SU-DHL-6 (cell line): ENCODE measurements at regions not wholly inside any gene's neighbourhood (a gene's known extent, or its start where the extent isn't known, plus 50 kb on each side); places are given as distances from the start of the nearest gene placed in this dataset.

Source experiments
- EZH2phosphoT487 ChIP-seq: fragments of 200-600 bp; sonication (generic), shearing (Covaris generic); conservative IDR thresholded peaks from 2 replicates; pipeline ENCODE4 v1.6.1; 2018; ENCODE audit warnings: mild to moderate bottlenecking, antibody characterized with exemption, low read length, moderate library complexity, mixed read lengths
- TF ChIP-seq, protein P1 (sequence below): fragments of 200-600 bp; sonication (generic); IDR thresholded peaks from one replicate; pipeline ENCODE4 v1.5.1; 2017; ENCODE audit warnings: antibody characterized with exemption, mild to moderate bottlenecking, low read length, moderate library complexity; ENCODE audit not compliant: insufficient read depth, poor library complexity, severe bottlenecking

GRCh38 chr12:74018849-74019248 is 518.8 kb upstream of the ATXN7L3B start:
- TF ChIP-seq, protein P1, sequence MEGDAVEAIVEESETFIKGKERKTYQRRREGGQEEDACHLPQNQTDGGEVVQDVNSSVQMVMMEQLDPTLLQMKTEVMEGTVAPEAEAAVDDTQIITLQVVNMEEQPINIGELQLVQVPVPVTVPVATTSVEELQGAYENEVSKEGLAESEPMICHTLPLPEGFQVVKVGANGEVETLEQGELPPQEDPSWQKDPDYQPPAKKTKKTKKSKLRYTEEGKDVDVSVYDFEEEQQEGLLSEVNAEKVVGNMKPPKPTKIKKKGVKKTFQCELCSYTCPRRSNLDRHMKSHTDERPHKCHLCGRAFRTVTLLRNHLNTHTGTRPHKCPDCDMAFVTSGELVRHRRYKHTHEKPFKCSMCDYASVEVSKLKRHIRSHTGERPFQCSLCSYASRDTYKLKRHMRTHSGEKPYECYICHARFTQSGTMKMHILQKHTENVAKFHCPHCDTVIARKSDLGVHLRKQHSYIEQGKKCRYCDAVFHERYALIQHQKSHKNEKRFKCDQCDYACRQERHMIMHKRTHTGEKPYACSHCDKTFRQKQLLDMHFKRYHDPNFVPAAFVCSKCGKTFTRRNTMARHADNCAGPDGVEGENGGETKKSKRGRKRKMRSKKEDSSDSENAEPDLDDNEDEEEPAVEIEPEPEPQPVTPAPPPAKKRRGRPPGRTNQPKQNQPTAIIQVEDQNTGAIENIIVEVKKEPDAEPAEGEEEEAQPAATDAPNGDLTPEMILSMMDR, result no peak
- no peak for TF ChIP-seq EZH2phosphoT487
